GM12891 (cell line): ENCODE measurements at regions not wholly inside any gene's neighbourhood (a gene's known extent, or its start where the extent isn't known, plus 50 kb on each side); places are given as distances from the start of the nearest gene placed in this dataset.
"Not testable (repeated sequence)": the region's sequence is repeated elsewhere in the genome, so short reads cannot be mapped to it uniquely, and the experiment has no call there.

Experiments used
- PAX5 ChIP-seq: IDR thresholded peaks from 2 replicates; pipeline ENCODE4 v1.6.1; 2011; ENCODE audit warnings: low read length, moderate library complexity, mild to moderate bottlenecking; ENCODE audit not compliant: insufficient read depth, severe bottlenecking
- POLR2A ChIP-seq: IDR thresholded peaks from 2 replicates; pipeline ENCODE4 v1.6.1; 2011; ENCODE audit warnings: low read depth, low read length, control low read depth
- POLR2AphosphoS5 ChIP-seq: IDR thresholded peaks from 2 replicates; pipeline ENCODE4 v1.6.1; 2011; ENCODE audit warnings: low read depth, low read length, control low read depth
- POU2F2 ChIP-seq: IDR thresholded peaks from 2 replicates; pipeline ENCODE4 v1.6.1; 2011; ENCODE audit warnings: low read depth, mild to moderate bottlenecking, control low read depth, low read length, moderate library complexity
- SPI1 ChIP-seq: IDR thresholded peaks from 2 replicates; pipeline ENCODE4 v1.6.1; 2011; ENCODE audit warnings: low read depth, low read length, control low read depth
- TAF1 ChIP-seq: IDR thresholded peaks from 2 replicates; pipeline ENCODE4 v1.6.1; 2011; ENCODE audit warnings: low read depth, low read length, control low read depth

DNA sequence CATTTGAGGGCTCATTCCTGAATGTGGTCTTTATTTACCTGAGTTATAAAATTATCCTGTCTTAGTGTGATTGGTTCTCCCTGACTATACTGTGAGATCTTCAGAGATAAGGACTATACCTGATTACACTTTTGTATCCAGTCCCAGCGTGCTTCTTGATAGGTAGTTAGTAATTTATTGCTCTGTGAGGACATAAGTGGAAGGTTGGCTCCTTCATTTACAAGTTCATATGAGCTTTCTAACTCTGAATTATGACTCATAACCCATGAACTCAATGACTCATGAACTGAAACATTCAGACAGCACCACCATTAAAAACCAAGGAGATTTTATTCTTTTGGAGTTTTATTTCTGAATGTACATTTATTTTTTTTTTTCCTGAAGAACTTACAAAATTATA lies 257.1 kb downstream of the CDY1B start:
- TF ChIP-seq TAF1, POLR2AphosphoS5, SPI1, POLR2A, PAX5, POU2F2: not testable (repeated sequence)
